Hepatocyte (in vitro differentiated cells): ENCODE measurements at regions not wholly inside any gene's neighbourhood (a gene's known extent, or its start where the extent isn't known, plus 50 kb on each side); places are given as distances from the start of the nearest gene placed in this dataset.
A peak's percentile ranks its signal among the peaks of the same experiment; 100 is the strongest.

Experiments
- DNase-seq: peaks from one replicate; pipeline ENCODE4 v3.0.0-alpha.2; 2016; ENCODE audit warnings: low spot score
- H2AFZ ChIP-seq: fragments of 200-600 bp; sonication (generic); 2 replicates; pipeline ENCODE4 v1.6.0; 2016; ENCODE audit warnings: antibody characterized with exemption, mild to moderate bottlenecking
- H3K27ac ChIP-seq: fragments of 200-600 bp; sonication (generic); 2 replicates; pipeline ENCODE4 v1.5.1; 2016; ENCODE audit warnings: mild to moderate bottlenecking
- H3K27me3 ChIP-seq: fragments of 200-600 bp; sonication (generic); 2 replicates; pipeline ENCODE4 v1.6.1; 2016
- H3K36me3 ChIP-seq: fragments of 200-600 bp; sonication (generic); replicated peaks from 2 replicates; pipeline ENCODE4 v1.5.1; 2016; ENCODE audit warnings: low read depth; ENCODE audit not compliant: insufficient read depth
- H3K4me1 ChIP-seq: fragments of 200-600 bp; sonication (generic); 2 replicates; pipeline ENCODE4 v1.5.1; 2016; ENCODE audit warnings: mild to moderate bottlenecking, moderate library complexity; ENCODE audit not compliant: insufficient read depth
- H3K4me2 ChIP-seq: fragments of 200-600 bp; sonication (generic); 2 replicates; pipeline ENCODE4 v1.6.0; 2016
- H3K4me3 ChIP-seq: fragments of 200-600 bp; sonication (generic); 2 replicates; pipeline ENCODE4 v1.5.1; 2016; ENCODE audit warnings: mild to moderate bottlenecking
- H3K79me2 ChIP-seq: fragments of 200-600 bp; sonication (generic); 2 replicates; pipeline ENCODE4 v1.6.0; 2017; ENCODE audit warnings: mild to moderate bottlenecking
- H3K9me2 ChIP-seq: fragments of 200-600 bp; sonication (generic); replicated peaks from 2 replicates; pipeline ENCODE4 v1.6.0; 2017; ENCODE audit warnings: mild to moderate bottlenecking; ENCODE audit not compliant: insufficient read depth
- H3K9me3 ChIP-seq: fragments of 200-600 bp; sonication (generic); 2 replicates; pipeline ENCODE4 v1.5.1; 2016; ENCODE audit warnings: low read depth, mild to moderate bottlenecking
- H4K20me1 ChIP-seq: fragments of 200-600 bp; sonication (generic); 2 replicates; pipeline ENCODE4 v1.6.0; 2016; ENCODE audit warnings: mild to moderate bottlenecking; ENCODE audit not compliant: insufficient read depth, poor library complexity, severe bottlenecking
- EZH2 ChIP-seq: fragments of 200-600 bp; sonication (generic); IDR thresholded peaks from 2 replicates; pipeline ENCODE4 v1.6.1; 2016; ENCODE audit warnings: antibody characterized with exemption, mild to moderate bottlenecking, borderline replicate concordance
- EZH2phosphoT487 ChIP-seq: fragments of 200-600 bp; sonication (generic); IDR thresholded peaks from one replicate; pipeline ENCODE4 v1.6.1; 2018; ENCODE audit warnings: antibody characterized with exemption, mild to moderate bottlenecking, low read depth, moderate library complexity; ENCODE audit not compliant: unreplicated experiment, severe bottlenecking
- WGBS: methylation state at CpG from one replicate; pipeline ENCODE4 v1.1.6; 2016; ENCODE audit warnings: low lambda C conversion rate; ENCODE audit errors: missing lambda C conversion rate; 5-methylcytosine and 5-hydroxymethylcytosine counted together
- TF ChIP-seq, protein P1 (sequence below): fragments of 200-600 bp; sonication (generic); IDR thresholded peaks from 2 replicates; pipeline ENCODE4 v1.5.1; 2016; ENCODE audit warnings: antibody characterized with exemption, mild to moderate bottlenecking; ENCODE audit not compliant: poor library complexity

DNA sequence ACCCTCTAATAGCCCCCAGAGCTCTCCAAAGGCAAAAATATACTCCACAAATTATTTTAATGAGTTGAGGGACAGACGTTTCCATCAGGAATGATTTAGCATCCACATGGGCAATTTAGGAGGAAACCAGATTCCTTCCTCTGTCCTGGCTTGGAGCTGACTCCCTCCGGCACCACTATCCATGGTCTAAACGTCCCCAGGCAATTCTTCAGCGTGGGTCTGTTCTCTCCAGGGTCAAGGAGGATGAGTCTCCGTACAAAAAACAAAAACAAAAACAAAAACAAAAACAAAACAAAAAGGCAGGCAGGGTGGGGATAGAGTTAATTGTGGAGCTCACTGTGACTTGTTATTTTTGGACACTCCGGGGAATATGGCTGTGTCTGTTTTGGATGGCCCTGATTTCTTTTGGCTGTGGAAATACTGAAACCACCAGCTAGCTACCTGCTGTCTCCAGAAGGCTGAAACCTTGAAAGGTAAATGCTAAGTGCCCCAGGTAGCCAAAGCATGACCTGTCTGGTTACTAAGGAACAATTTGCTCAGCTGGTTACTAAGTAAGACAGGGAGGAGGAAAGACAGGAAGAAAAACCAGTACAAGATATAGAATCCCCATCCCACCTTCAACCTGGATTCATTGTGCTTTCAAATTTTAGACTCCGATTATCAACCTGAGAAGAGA, 419.1 kb upstream of the LCORL start:
- H3K27me3 ChIP-seq, result no peaks in the 10 kb centered on the region
- H3K27ac ChIP-seq, result no peak overlapping the region
- no peak overlapping the region for H3K4me3 ChIP-seq
- H2AFZ ChIP-seq, result no peak overlapping the region
- no peak for DNase-seq
- H3K36me3 ChIP-seq, result no peaks in the 10 kb centered on the region
- WGBS, result 45% methylated on average over 7 of the region's 7 CpGs
- no peak overlapping the region for H3K4me2 ChIP-seq
- no peaks in the 10 kb centered on the region for H3K9me3 ChIP-seq
- TF ChIP-seq, protein P1, sequence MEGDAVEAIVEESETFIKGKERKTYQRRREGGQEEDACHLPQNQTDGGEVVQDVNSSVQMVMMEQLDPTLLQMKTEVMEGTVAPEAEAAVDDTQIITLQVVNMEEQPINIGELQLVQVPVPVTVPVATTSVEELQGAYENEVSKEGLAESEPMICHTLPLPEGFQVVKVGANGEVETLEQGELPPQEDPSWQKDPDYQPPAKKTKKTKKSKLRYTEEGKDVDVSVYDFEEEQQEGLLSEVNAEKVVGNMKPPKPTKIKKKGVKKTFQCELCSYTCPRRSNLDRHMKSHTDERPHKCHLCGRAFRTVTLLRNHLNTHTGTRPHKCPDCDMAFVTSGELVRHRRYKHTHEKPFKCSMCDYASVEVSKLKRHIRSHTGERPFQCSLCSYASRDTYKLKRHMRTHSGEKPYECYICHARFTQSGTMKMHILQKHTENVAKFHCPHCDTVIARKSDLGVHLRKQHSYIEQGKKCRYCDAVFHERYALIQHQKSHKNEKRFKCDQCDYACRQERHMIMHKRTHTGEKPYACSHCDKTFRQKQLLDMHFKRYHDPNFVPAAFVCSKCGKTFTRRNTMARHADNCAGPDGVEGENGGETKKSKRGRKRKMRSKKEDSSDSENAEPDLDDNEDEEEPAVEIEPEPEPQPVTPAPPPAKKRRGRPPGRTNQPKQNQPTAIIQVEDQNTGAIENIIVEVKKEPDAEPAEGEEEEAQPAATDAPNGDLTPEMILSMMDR, result no peak
- TF ChIP-seq EZH2 (no peak), EZH2phosphoT487 (no peak)
- H3K79me2 ChIP-seq, result no peaks in the 10 kb centered on the region
- no peaks in the 10 kb centered on the region for H3K9me2 ChIP-seq
- H4K20me1 ChIP-seq, result no peaks in the 10 kb centered on the region
- no peaks in the 10 kb centered on the region for H3K4me1 ChIP-seq

GRCh38 chr4:18439311-18439710, 417.8 kb upstream of the LCORL start:
- Histone ChIP-seq H4K20me1 (no peaks in the 10 kb centered on the region), H3K79me2 (no peaks in the 10 kb centered on the region), H3K4me2 (no peak overlapping the region), H3K27ac (no peak overlapping the region), H3K9me2 (no peaks in the 10 kb centered on the region), H2AFZ (no peak overlapping the region), H3K36me3 (no peaks in the 10 kb centered on the region), H3K4me3 (no peak overlapping the region), H3K9me3 (no peaks in the 10 kb centered on the region), H3K4me1 (no peaks in the 10 kb centered on the region), H3K27me3 (no peaks in the 10 kb centered on the region)
- DNase-seq, result peak; percentile 15
- 70% methylated on average over 3 of the region's 3 CpGs for WGBS
- TF ChIP-seq EZH2, result no peak

- no peaks in the 10 kb centered on the region for H3K79me2 ChIP-seq
- no peak overlapping the region for H3K4me2 ChIP-seq
- no peaks in the 10 kb centered on the region for H3K9me2 ChIP-seq
- no peak overlapping the region for H3K27ac ChIP-seq
- H3K4me3 ChIP-seq, result no peak overlapping the region
- no peaks in the 10 kb centered on the region for H3K27me3 ChIP-seq
- no peaks in the 10 kb centered on the region for H3K36me3 ChIP-seq
- no peaks in the 10 kb centered on the region for H3K4me1 ChIP-seq
- H3K9me3 ChIP-seq, result no peaks in the 10 kb centered on the region
- H4K20me1 ChIP-seq, result no peaks in the 10 kb centered on the region
- no peak overlapping the region for H2AFZ ChIP-seq
- TF ChIP-seq EZH2, result no peak
- TF ChIP-seq, protein P1, result no peak
- TF ChIP-seq EZH2phosphoT487, result no peak
- DNase-seq, result no peak
Observed at GRCh38 chr4:18435781-18436180, 414.2 kb upstream of the LCORL start.

DNA sequence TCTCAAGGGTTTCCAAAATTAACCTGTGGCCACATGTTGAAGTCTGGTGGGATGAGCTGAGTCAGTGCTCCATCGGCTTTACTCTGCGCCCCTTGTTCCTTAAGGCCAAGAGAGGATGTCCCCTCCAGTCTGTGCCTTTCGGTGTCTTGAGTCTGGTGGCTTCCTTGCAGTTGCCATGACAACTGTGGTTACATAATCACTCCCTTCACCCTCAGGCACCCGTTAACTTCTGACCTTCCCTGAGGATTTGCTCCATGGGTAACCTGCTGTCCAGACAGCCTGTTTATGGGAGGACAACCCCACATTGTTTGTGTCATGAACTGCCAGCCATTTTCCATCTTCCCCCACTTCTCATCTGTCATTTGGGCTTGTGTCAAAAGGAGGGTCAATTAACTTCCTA, 401.1 kb upstream of the LCORL start:
- Histone ChIP-seq H3K4me1 (no peaks in the 10 kb centered on the region), H3K36me3 (no peaks in the 10 kb centered on the region), H3K4me3 (no peak overlapping the region), H2AFZ (no peak overlapping the region), H3K9me3 (peaks cover 3% of the 10 kb centered on the region), H3K4me2 (no peak overlapping the region), H4K20me1 (no peaks in the 10 kb centered on the region), H3K9me2 (no peaks in the 10 kb centered on the region), H3K27me3 (no peaks in the 10 kb centered on the region), H3K27ac (no peak overlapping the region), H3K79me2 (no peaks in the 10 kb centered on the region)
- no peak for DNase-seq
- WGBS, result 79% methylated on average over 4 of the region's 4 CpGs
- TF ChIP-seq, protein P1, result no peak
- no peak for TF ChIP-seq EZH2phosphoT487
- TF ChIP-seq EZH2, result no peak
